CD8-positive, alpha-beta memory T cell (primary cell): ENCODE measurements at regions not wholly inside any gene's neighbourhood (a gene's known extent, or its start where the extent isn't known, plus 50 kb on each side); places are given as distances from the start of the nearest gene placed in this dataset.

Experiments used
- CTCF ChIA-PET: fragments of 350-600 bp; sonication (Branson Sonifier 250); formaldehyde crosslinking; loops from one replicate; lab custom pipeline; 2021; ENCODE audit warnings: antibody characterized with exemption; lab: Charles Lee
- POLR2A ChIA-PET: fragments of 350-600 bp; sonication (Branson Sonifier 250); formaldehyde crosslinking; loops from one replicate; lab custom pipeline; 2021; ENCODE audit warnings: antibody characterized with exemption; lab: Charles Lee
- DNase-seq, 5 donors: peaks; one replicate each; pipeline versions ENCODE4 v3.0.0 to v3.0.0-alpha.2; 2020 to 2022; ENCODE audit warnings: mixed read lengths in 1 of 5
- H3K27ac ChIP-seq: one replicate; pipeline ENCODE4 v1.7.0; 2013; ENCODE audit warnings: low read depth, mild to moderate bottlenecking, low read length, moderate library complexity
- H3K27me3 ChIP-seq: 2 replicates; pipeline ENCODE4 v1.7.0; 2013; ENCODE audit warnings: low read length, mild to moderate bottlenecking; ENCODE audit not compliant: insufficient read depth, poor library complexity, severe bottlenecking
- H3K36me3 ChIP-seq: 2 replicates; pipeline ENCODE4 v1.7.0; 2013; ENCODE audit warnings: mild to moderate bottlenecking, low read length, moderate library complexity; ENCODE audit not compliant: insufficient read depth
- H3K4me1 ChIP-seq: 2 replicates; pipeline ENCODE4 v1.7.0; 2013; ENCODE audit warnings: mild to moderate bottlenecking, low read length, moderate library complexity; ENCODE audit not compliant: insufficient read depth
- H3K4me3 ChIP-seq: 2 replicates; pipeline ENCODE4 v1.7.0; 2013; ENCODE audit warnings: mild to moderate bottlenecking, low read length
- H3K9me3 ChIP-seq: 2 replicates; pipeline ENCODE4 v1.7.0; 2013; ENCODE audit warnings: mild to moderate bottlenecking, low read length
- H3K27ac Mint-ChIP-seq, 8 donors: one replicate each; pipeline ENCODE4 v1.8.0; 2020 to 2021; ENCODE audit warnings: mixed read lengths in 8 of 8, mild to moderate bottlenecking in 6 of 8, inconsistent platforms in 3 of 8, moderate library complexity in 3 of 8
- H3K27me3 Mint-ChIP-seq, 2 donors: one replicate each; pipeline ENCODE4 v1.8.0; 2020 to 2021; ENCODE audit warnings: mixed read lengths in 2 of 2, mild to moderate bottlenecking in 1 of 2, moderate library complexity in 1 of 2
- H3K36me3 Mint-ChIP-seq, 3 donors: one replicate each; pipeline ENCODE4 v1.8.0; 2020 to 2021; ENCODE audit warnings: mixed read lengths in 3 of 3, inconsistent platforms in 1 of 3, mild to moderate bottlenecking in 1 of 3
- H3K4me1 Mint-ChIP-seq, 3 donors: one replicate each; pipeline ENCODE4 v1.8.0; 2020 to 2021; ENCODE audit warnings: mixed read lengths in 3 of 3, inconsistent platforms in 1 of 3, mild to moderate bottlenecking in 1 of 3
- H3K4me3 Mint-ChIP-seq, 7 donors: one replicate each; pipeline ENCODE4 v1.8.0; 2020 to 2021; ENCODE audit warnings: mixed read lengths in 7 of 7, mild to moderate bottlenecking in 6 of 7, moderate library complexity in 4 of 7, inconsistent platforms in 2 of 7
- H3K9me3 Mint-ChIP-seq, 5 donors: one replicate each; pipeline ENCODE4 v1.8.0; 2020 to 2022; ENCODE audit warnings: mixed read lengths in 5 of 5, mild to moderate bottlenecking in 3 of 5, moderate library complexity in 2 of 5, inconsistent platforms in 1 of 5

DNA sequence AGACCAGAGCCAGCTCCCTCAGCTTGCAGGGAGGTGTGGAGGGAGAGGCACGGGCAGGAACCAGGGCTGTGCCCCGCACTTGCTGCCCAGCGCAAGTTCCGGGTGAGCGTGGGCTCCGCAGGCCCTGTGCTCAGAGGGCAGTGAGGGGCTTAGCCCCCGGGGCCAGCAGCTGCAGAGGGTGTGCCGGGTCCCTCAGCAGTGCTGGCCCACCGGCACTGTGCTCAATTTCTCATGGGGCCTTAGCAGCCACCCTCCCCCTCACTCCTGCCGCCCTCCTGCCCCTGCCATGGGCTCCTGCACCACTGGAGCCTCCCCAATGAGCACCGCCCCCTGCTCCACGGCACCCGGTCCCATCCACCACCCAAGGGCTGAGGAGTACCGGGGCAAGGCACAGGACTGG is 104.6 kb upstream of the SRD5A3 start:
- H3K4me1 Mint-ChIP-seq: no peaks in the 10 kb centered on the region
- H3K4me3 Mint-ChIP-seq: no peak overlapping the region
- peaks cover 0 to 4% (median 2%) of the 10 kb centered on the region in 3 donors for H3K36me3 Mint-ChIP-seq
- CTCF ChIA-PET: no interaction called here
- Histone ChIP-seq H3K4me3 (no peak overlapping the region), H3K27ac (no peak overlapping the region), H3K36me3 (no peaks in the 10 kb centered on the region), H3K27me3 (no peaks in the 10 kb centered on the region), H3K4me1 (no peaks in the 10 kb centered on the region), H3K9me3 (no peaks in the 10 kb centered on the region)
- no peak overlapping the region for H3K27ac Mint-ChIP-seq
- DNase-seq: no peak
- peaks cover 10 to 25% (median 20%) of the 10 kb centered on the region in 5 donors for H3K9me3 Mint-ChIP-seq
- H3K27me3 Mint-ChIP-seq: peaks cover 10 to 19% of the 10 kb centered on the region in 2 donors
- POLR2A ChIA-PET: no interaction called here

DNA sequence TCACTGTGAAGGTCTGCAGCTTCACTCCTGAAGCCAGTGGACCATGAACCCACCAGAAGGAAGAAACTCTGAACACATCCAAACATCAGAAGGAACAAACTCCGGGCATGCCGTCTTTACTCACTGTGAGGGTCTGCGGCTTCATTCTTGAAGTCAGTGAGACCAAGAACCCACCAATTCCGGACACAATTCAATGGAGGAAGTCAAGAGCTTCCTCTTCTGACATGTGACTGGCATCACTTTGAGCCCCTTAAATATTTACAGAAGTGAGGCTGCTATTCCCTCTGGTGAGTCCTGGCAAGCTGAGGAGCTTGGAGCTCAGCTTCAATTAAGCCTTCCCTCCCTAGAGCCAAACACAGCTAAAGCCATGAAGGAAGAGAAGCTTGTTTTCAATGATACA is 103.5 kb upstream of the SRD5A3 start:
- Mint-ChIP-seq H3K9me3 (peaks cover 10 to 23% (median 19%) of the 10 kb centered on the region in 5 donors), H3K27ac (no peak overlapping the region), H3K36me3 (peaks cover 0 to 4% (median 2%) of the 10 kb centered on the region in 3 donors)

DNA sequence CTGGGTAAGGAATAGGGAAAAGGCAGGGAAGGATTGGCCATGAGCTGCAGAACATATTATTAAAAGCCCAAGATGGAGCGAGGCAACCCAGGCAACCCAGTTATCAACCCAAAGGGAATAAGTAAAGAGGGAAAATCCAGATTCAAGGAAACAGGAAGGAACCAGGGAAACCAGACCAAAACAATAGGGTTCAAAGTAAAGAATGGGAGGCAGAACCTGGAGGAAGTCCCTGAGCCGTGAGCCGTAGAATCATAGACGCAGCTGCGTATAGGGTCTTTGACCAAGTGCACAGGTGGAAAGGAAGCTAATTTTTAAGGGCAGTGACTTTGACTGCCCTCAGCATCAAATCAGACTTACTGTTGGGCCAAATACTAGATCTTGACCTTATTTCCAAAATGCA is 98.5 kb upstream of the SRD5A3 start:
- ChIA-PET POLR2A (no interaction called here), CTCF (no interaction called here)
- Histone ChIP-seq H3K4me1 (no peaks in the 10 kb centered on the region), H3K4me3 (no peak overlapping the region), H3K36me3 (no peaks in the 10 kb centered on the region), H3K27ac (no peak overlapping the region), H3K27me3 (no peaks in the 10 kb centered on the region), H3K9me3 (no peaks in the 10 kb centered on the region)
- DNase-seq: no peak
- H3K27ac Mint-ChIP-seq: no peak overlapping the region
- H3K4me1 Mint-ChIP-seq: no peaks in the 10 kb centered on the region
- peaks cover 0 to 2% (median 0%) of the 10 kb centered on the region in 5 donors for H3K9me3 Mint-ChIP-seq
- no peak overlapping the region for H3K4me3 Mint-ChIP-seq
- H3K36me3 Mint-ChIP-seq: no peaks in the 10 kb centered on the region
- H3K27me3 Mint-ChIP-seq: peaks cover 16 to 25% of the 10 kb centered on the region in 2 donors

More for the DNA sequence above, 103.5 kb upstream of the SRD5A3 start:
- Histone ChIP-seq H3K36me3 (no peaks in the 10 kb centered on the region), H3K27me3 (no peaks in the 10 kb centered on the region), H3K9me3 (no peaks in the 10 kb centered on the region), H3K27ac (no peak overlapping the region), H3K4me3 (no peak overlapping the region), H3K4me1 (no peaks in the 10 kb centered on the region)
- no peak for DNase-seq
- ChIA-PET CTCF (no interaction called here), POLR2A (no interaction called here)
- H3K4me1 Mint-ChIP-seq: no peaks in the 10 kb centered on the region
- H3K4me3 Mint-ChIP-seq: no peak overlapping the region
- peaks cover 14 to 19% of the 10 kb centered on the region in 2 donors for H3K27me3 Mint-ChIP-seq

- Mint-ChIP-seq H3K4me3 (no peak overlapping the region), H3K27me3 (peaks cover 13 to 23% of the 10 kb centered on the region in 2 donors), H3K4me1 (no peaks in the 10 kb centered on the region), H3K9me3 (peaks cover 0 to 2% (median 0%) of the 10 kb centered on the region in 5 donors), H3K27ac (no peak overlapping the region), H3K36me3 (no peaks in the 10 kb centered on the region)
- Histone ChIP-seq H3K4me1 (no peaks in the 10 kb centered on the region), H3K27me3 (no peaks in the 10 kb centered on the region), H3K36me3 (no peaks in the 10 kb centered on the region), H3K9me3 (no peaks in the 10 kb centered on the region), H3K4me3 (no peak overlapping the region), H3K27ac (no peak overlapping the region)
- no peak for DNase-seq
- CTCF ChIA-PET: no interaction called here
- POLR2A ChIA-PET: no interaction called here
These were observed 97.3 kb upstream of the SRD5A3 start for GRCh38 chr4:55248756-55249155.

- Mint-ChIP-seq H3K9me3 (peaks cover 0 to 2% (median 0%) of the 10 kb centered on the region in 5 donors), H3K27ac (no peak overlapping the region), H3K27me3 (peaks cover 14 to 20% of the 10 kb centered on the region in 2 donors), H3K4me1 (no peaks in the 10 kb centered on the region), H3K4me3 (no peak overlapping the region), H3K36me3 (no peaks in the 10 kb centered on the region)
- Histone ChIP-seq H3K27ac (no peak overlapping the region), H3K9me3 (no peaks in the 10 kb centered on the region), H3K27me3 (no peaks in the 10 kb centered on the region), H3K4me3 (no peak overlapping the region), H3K36me3 (no peaks in the 10 kb centered on the region), H3K4me1 (no peaks in the 10 kb centered on the region)
- CTCF ChIA-PET: no interaction called here
- POLR2A ChIA-PET: no interaction called here
- no peak for DNase-seq
These were observed 96.6 kb upstream of the SRD5A3 start for GRCh38 chr4:55249476-55249875.

GRCh38 chr4:55251342-55251741 is 94.7 kb upstream of the SRD5A3 start:
- no peaks in the 10 kb centered on the region for H3K9me3 ChIP-seq
- H3K36me3 Mint-ChIP-seq: no peaks in the 10 kb centered on the region
- no peak overlapping the region for H3K4me3 Mint-ChIP-seq
- H3K4me3 ChIP-seq: no peak overlapping the region
- ChIA-PET POLR2A (no interaction called here), CTCF (interaction anchor here (1.2 kb wide), 1 partner anchor 13 kb away, joined by 3 read pairs; no protein-coding TSS in a partner anchor)
- H3K27me3 ChIP-seq: no peaks in the 10 kb centered on the region
- H3K27ac Mint-ChIP-seq: no peak overlapping the region
- H3K4me1 ChIP-seq: no peaks in the 10 kb centered on the region
- H3K9me3 Mint-ChIP-seq: peaks cover 0 to 2% (median 0%) of the 10 kb centered on the region in 5 donors
- no peak overlapping the region for H3K27ac ChIP-seq
- no peaks in the 10 kb centered on the region for H3K4me1 Mint-ChIP-seq
- H3K36me3 ChIP-seq: no peaks in the 10 kb centered on the region
- DNase-seq: no peak
- peaks cover 16 to 30% of the 10 kb centered on the region in 2 donors for H3K27me3 Mint-ChIP-seq

DNA sequence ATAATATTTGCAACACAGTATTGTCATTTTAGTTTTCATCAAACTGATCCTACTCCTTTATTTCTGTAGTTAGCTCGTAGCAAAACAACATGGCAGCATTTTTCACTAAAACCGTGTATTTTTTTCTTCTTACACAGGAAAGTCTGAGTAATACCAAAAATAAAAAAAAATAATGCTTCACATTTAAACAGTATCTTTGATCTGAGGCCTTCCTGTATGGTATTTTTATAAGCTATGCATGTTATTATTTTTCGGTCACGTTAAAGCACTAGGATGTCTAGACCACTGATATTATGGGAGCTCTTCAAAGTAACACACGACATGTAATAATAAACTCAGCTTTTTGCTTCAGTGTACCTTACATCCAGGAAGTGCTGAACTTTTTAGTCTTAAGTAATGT is 94.1 kb upstream of the SRD5A3 start:
- ChIA-PET POLR2A (no interaction called here), CTCF (interaction anchor here (1.2 kb wide), 1 partner anchor 12 kb away, joined by 3 read pairs; no protein-coding TSS in a partner anchor)
- Histone ChIP-seq H3K27ac (no peak overlapping the region), H3K9me3 (no peaks in the 10 kb centered on the region), H3K27me3 (peaks cover 4% of the 10 kb centered on the region), H3K36me3 (no peaks in the 10 kb centered on the region), H3K4me1 (no peaks in the 10 kb centered on the region), H3K4me3 (no peak overlapping the region)
- no peak overlapping the region for H3K27ac Mint-ChIP-seq
- H3K9me3 Mint-ChIP-seq: peaks cover 0 to 2% (median 0%) of the 10 kb centered on the region in 5 donors
- no peaks in the 10 kb centered on the region for H3K4me1 Mint-ChIP-seq
- no peaks in the 10 kb centered on the region for H3K36me3 Mint-ChIP-seq
- no peak for DNase-seq
- H3K4me3 Mint-ChIP-seq: no peak overlapping the region
- peaks cover 16 to 30% of the 10 kb centered on the region in 2 donors for H3K27me3 Mint-ChIP-seq

GRCh38 chr4:55253948-55254593 is 92.0 kb upstream of the SRD5A3 start:
- peaks cover 8% of the 10 kb centered on the region for H3K27me3 ChIP-seq
- H3K27ac Mint-ChIP-seq: no peak overlapping the region
- DNase-seq: no peak
- H3K4me3 ChIP-seq: no peak overlapping the region
- H3K36me3 Mint-ChIP-seq: no peaks in the 10 kb centered on the region
- POLR2A ChIA-PET: no interaction called here
- CTCF ChIA-PET: no interaction called here
- H3K27ac ChIP-seq: no peak overlapping the region
- no peaks in the 10 kb centered on the region for H3K36me3 ChIP-seq
- no peak overlapping the region for H3K4me3 Mint-ChIP-seq
- H3K4me1 ChIP-seq: no peaks in the 10 kb centered on the region
- no peaks in the 10 kb centered on the region for H3K9me3 Mint-ChIP-seq
- no peaks in the 10 kb centered on the region for H3K4me1 Mint-ChIP-seq
- peaks cover 8 to 31% of the 10 kb centered on the region in 2 donors for H3K27me3 Mint-ChIP-seq
- H3K9me3 ChIP-seq: no peaks in the 10 kb centered on the region
